Neural crest cell (in vitro differentiated cells): ENCODE measurements at regions not wholly inside any gene's neighbourhood (a gene's known extent, or its start where the extent isn't known, plus 50 kb on each side); places are given as distances from the start of the nearest gene placed in this dataset.

Experiments
- DNase-seq: peaks from one replicate; pipeline ENCODE4 v3.0.0; 2021; ENCODE audit warnings: low read depth, mixed read lengths, low spot score
- H3K27ac Mint-ChIP-seq: one replicate; pipeline ENCODE4 v1.8.0; 2021; ENCODE audit warnings: mild to moderate bottlenecking, mixed read lengths; ENCODE audit not compliant: unreplicated experiment
- H3K27me3 Mint-ChIP-seq: 2 replicates; pipeline ENCODE4 v1.8.0; 2021; ENCODE audit warnings: low read depth, mild to moderate bottlenecking, mixed read lengths
- H3K36me3 Mint-ChIP-seq: 2 replicates; pipeline ENCODE4 v1.8.0; 2021; ENCODE audit warnings: low read depth, mild to moderate bottlenecking, mixed read lengths
- H3K4me1 Mint-ChIP-seq: 2 replicates; pipeline ENCODE4 v1.8.0; 2021; ENCODE audit warnings: mixed read lengths
- H3K4me3 Mint-ChIP-seq: one replicate; pipeline ENCODE4 v1.8.0; 2021; ENCODE audit warnings: mild to moderate bottlenecking, mixed read lengths
- H3K9me3 Mint-ChIP-seq: 2 replicates; pipeline ENCODE4 v1.8.0; 2021; ENCODE audit warnings: mixed read lengths
- CTCF ChIP-seq: fragments of 200-600 bp; sonication (generic); conservative IDR thresholded peaks from 2 replicates; pipeline ENCODE4 v1.5.0; 2021; ENCODE audit warnings: antibody characterized with exemption, mild to moderate bottlenecking

GRCh38 chr11:44361813-44362212, 51.9 kb upstream of the ALX4 start:
- Mint-ChIP-seq H3K4me3 (no peak overlapping the region), H3K27ac (no peak overlapping the region), H3K27me3 (peaks cover 4% of the 10 kb centered on the region), H3K36me3 (no peaks in the 10 kb centered on the region), H3K9me3 (no peaks in the 10 kb centered on the region), H3K4me1 (peaks cover 3% of the 10 kb centered on the region)
- no peak for TF ChIP-seq CTCF
- DNase-seq: no peak

GRCh38 chr11:44363116-44363515, 53.2 kb upstream of the ALX4 start:
- no peaks in the 10 kb centered on the region for H3K36me3 Mint-ChIP-seq
- H3K27ac Mint-ChIP-seq: no peak overlapping the region
- H3K27me3 Mint-ChIP-seq: peaks cover 4% of the 10 kb centered on the region
- H3K4me1 Mint-ChIP-seq: peaks cover 8% of the 10 kb centered on the region
- no peak for DNase-seq
- no peaks in the 10 kb centered on the region for H3K9me3 Mint-ChIP-seq
- H3K4me3 Mint-ChIP-seq: no peak overlapping the region
- TF ChIP-seq CTCF: no peak

GRCh38 chr11:44364596-44364995, 54.7 kb upstream of the ALX4 start:
- H3K27ac Mint-ChIP-seq: no peak overlapping the region
- H3K27me3 Mint-ChIP-seq: peaks cover 4% of the 10 kb centered on the region

GRCh38 chr11:44365616-44366015, 55.7 kb upstream of the ALX4 start:
- H3K9me3 Mint-ChIP-seq: no peaks in the 10 kb centered on the region

More at GRCh38 chr11:44364596-44364995, 54.7 kb upstream of the ALX4 start:
- no peak for TF ChIP-seq CTCF
- H3K36me3 Mint-ChIP-seq: no peaks in the 10 kb centered on the region
- DNase-seq: no peak
- H3K4me1 Mint-ChIP-seq: peaks cover 8% of the 10 kb centered on the region
- H3K9me3 Mint-ChIP-seq: no peaks in the 10 kb centered on the region
- no peak overlapping the region for H3K4me3 Mint-ChIP-seq

GRCh38 chr11:44366026-44366425, 56.1 kb upstream of the ALX4 start:
- Mint-ChIP-seq H3K4me3 (no peak overlapping the region), H3K4me1 (peaks cover 8% of the 10 kb centered on the region)

More at GRCh38 chr11:44365616-44366015, 55.7 kb upstream of the ALX4 start:
- Mint-ChIP-seq H3K4me1 (peaks cover 8% of the 10 kb centered on the region), H3K27ac (no peak overlapping the region), H3K4me3 (no peak overlapping the region), H3K36me3 (no peaks in the 10 kb centered on the region), H3K27me3 (peaks cover 4% of the 10 kb centered on the region)
- DNase-seq: no peak
- no peak for TF ChIP-seq CTCF

More at GRCh38 chr11:44366026-44366425, 56.1 kb upstream of the ALX4 start:
- H3K9me3 Mint-ChIP-seq: no peaks in the 10 kb centered on the region
- no peak for DNase-seq
- TF ChIP-seq CTCF: no peak
- H3K27ac Mint-ChIP-seq: no peak overlapping the region
- peaks cover 4% of the 10 kb centered on the region for H3K27me3 Mint-ChIP-seq
- H3K36me3 Mint-ChIP-seq: no peaks in the 10 kb centered on the region
